AG04450 (cell line): ENCODE measurements at regions not wholly inside any gene's neighbourhood (a gene's known extent, or its start where the extent isn't known, plus 50 kb on each side); places are given as distances from the start of the nearest gene placed in this dataset.

ENCODE experiments used
- CTCF ChIA-PET: fragments of 300-600, 350-600 bp; formaldehyde crosslinking; extraction: SDS; loops from one replicate; lab custom pipeline; 2022; ENCODE audit warnings: antibody characterized with exemption, inconsistent platforms; lab: Charles Lee
- POLR2A ChIA-PET: fragments of 350-600 bp; formaldehyde crosslinking; extraction: SDS; loops from one replicate; lab custom pipeline; 2021; ENCODE audit warnings: antibody characterized with exemption, inconsistent platforms; lab: Yijun Ruan, JAX
- DNase-seq: peaks from one replicate; pipeline ENCODE4 v3.0.0-alpha.2; 2011; ENCODE audit warnings: low read depth, low spot score
- H3K27ac ChIP-seq: one replicate; pipeline ENCODE4 v1.5.1; 2012; ENCODE audit warnings: low read depth, low read length, control low read depth
- H3K27me3 ChIP-seq: one replicate; pipeline ENCODE4 v1.6.0; 2012; ENCODE audit warnings: low read length; ENCODE audit not compliant: control insufficient read depth, insufficient read depth
- H3K4me3 ChIP-seq: 2 replicates; pipeline ENCODE4 v1.5.1; 2011; ENCODE audit warnings: mild to moderate bottlenecking, low read depth, low read length, control low read depth
- H3K9me3 ChIP-seq: 2 replicates; pipeline ENCODE4 v1.5.1; 2012; ENCODE audit warnings: low read length; ENCODE audit not compliant: control insufficient read depth, insufficient read depth
- CTCF ChIP-seq: IDR thresholded peaks from 2 replicates; pipeline ENCODE4 v1.5.1; 2011; ENCODE audit warnings: low read depth, low read length, control low read depth, inconsistent platforms

GRCh38 chr10:2120746-2121145 is 383.4 kb upstream of the ADARB2 start:
- no peak for DNase-seq
- Histone ChIP-seq H3K9me3 (peaks cover 40% of the 10 kb centered on the region), H3K27me3 (no peaks in the 10 kb centered on the region), H3K4me3 (no peak overlapping the region), H3K27ac (no peak overlapping the region)
- ChIA-PET POLR2A (no interaction called here), CTCF (no interaction called here)
- no peak for TF ChIP-seq CTCF

- ChIA-PET CTCF (no interaction called here), POLR2A (no interaction called here)
- peaks cover 46% of the 10 kb centered on the region for H3K9me3 ChIP-seq
- TF ChIP-seq CTCF: no peak
- no peak for DNase-seq
- H3K4me3 ChIP-seq: no peak overlapping the region
- no peak overlapping the region for H3K27ac ChIP-seq
- H3K27me3 ChIP-seq: no peaks in the 10 kb centered on the region
Measured at GRCh38 chr10:2119316-2119715, 382.0 kb upstream of the ADARB2 start.

GRCh38 chr10:2118201-2118600 is 380.9 kb upstream of the ADARB2 start:
- TF ChIP-seq CTCF: no peak
- Histone ChIP-seq H3K4me3 (no peak overlapping the region), H3K27me3 (no peaks in the 10 kb centered on the region), H3K9me3 (peaks cover 53% of the 10 kb centered on the region), H3K27ac (no peak overlapping the region)
- DNase-seq: no peak
- ChIA-PET POLR2A (no interaction called here), CTCF (no interaction called here)

- Histone ChIP-seq H3K4me3 (no peak overlapping the region), H3K27me3 (no peaks in the 10 kb centered on the region), H3K9me3 (peaks cover 53% of the 10 kb centered on the region), H3K27ac (no peak overlapping the region)
- no peak for DNase-seq
- CTCF ChIA-PET: no interaction called here
- POLR2A ChIA-PET: no interaction called here
- no peak for TF ChIP-seq CTCF
Measured at GRCh38 chr10:2117641-2118040, 380.3 kb upstream of the ADARB2 start.

- H3K27me3 ChIP-seq: no peaks in the 10 kb centered on the region
- no peak for DNase-seq
- no peak overlapping the region for H3K27ac ChIP-seq
- no peak for TF ChIP-seq CTCF
- CTCF ChIA-PET: no interaction called here
- H3K4me3 ChIP-seq: no peak overlapping the region
- POLR2A ChIA-PET: no interaction called here
- peaks cover 30% of the 10 kb centered on the region for H3K9me3 ChIP-seq
Measured at GRCh38 chr10:2111965-2112364, 374.6 kb upstream of the ADARB2 start.
